Liver (tissue), 8 donors: ENCODE measurements at regions not wholly inside any gene's neighbourhood (a gene's known extent, or its start where the extent isn't known, plus 50 kb on each side); places are given as distances from the start of the nearest gene placed in this dataset.
"Not testable (repeated sequence)": the region's sequence is repeated elsewhere in the genome, so short reads cannot be mapped to it uniquely, and the experiment has no call there.

Experiments
- DNase-seq: peaks from one replicate; pipeline ENCODE4 v3.0.0-alpha.2; 2017; ENCODE audit warnings: low spot score
- H3K27ac ChIP-seq, 2 donors: one replicate each; pipeline ENCODE4 v1.7.0; 2013; ENCODE audit warnings: inconsistent platforms in 2 of 2, low read length in 2 of 2, control low read depth in 1 of 2, low read depth in 1 of 2, mild to moderate bottlenecking in 1 of 2
- H3K27me3 ChIP-seq, 4 donors: one replicate each; pipeline versions ENCODE4 v1.6.1 to v1.7.0; 2013; ENCODE audit warnings: low read length in 3 of 4, inconsistent platforms in 1 of 4, mild to moderate bottlenecking in 1 of 4, moderate library complexity in 1 of 4; ENCODE audit not compliant: control insufficient read depth in 4 of 4, insufficient read depth in 4 of 4
- H3K36me3 ChIP-seq, 4 donors: one replicate each; pipeline versions ENCODE4 v1.6.1 to v1.7.0; 2013; ENCODE audit warnings: low read length in 3 of 4, mild to moderate bottlenecking in 3 of 4, low read depth in 1 of 4, moderate library complexity in 1 of 4; ENCODE audit not compliant: control insufficient read depth in 4 of 4, insufficient read depth in 3 of 4
- H3K4me1 ChIP-seq, 4 donors: one replicate each; pipeline versions ENCODE4 v1.6.1 to v1.7.0; 2013; ENCODE audit warnings: low read length in 3 of 4, mild to moderate bottlenecking in 3 of 4, moderate library complexity in 1 of 4; ENCODE audit not compliant: control insufficient read depth in 4 of 4, insufficient read depth in 4 of 4
- H3K4me3 ChIP-seq, 3 donors: one replicate each; pipeline versions ENCODE4 v1.6.1 to v1.7.0; 2013; ENCODE audit warnings: low read length in 3 of 3, control low read depth in 1 of 3, low read depth in 1 of 3, mild to moderate bottlenecking in 1 of 3
- H3K9ac ChIP-seq, 2 donors: one replicate each; pipeline ENCODE4 v1.7.0; 2013; ENCODE audit warnings: low read length in 2 of 2, mild to moderate bottlenecking in 2 of 2, moderate library complexity in 2 of 2, control low read depth in 1 of 2, low read depth in 1 of 2
- H3K9me3 ChIP-seq, 4 donors: one replicate each; pipeline versions ENCODE4 v1.6.1 to v1.7.0; 2013; ENCODE audit warnings: low read length in 3 of 4; ENCODE audit not compliant: control insufficient read depth in 4 of 4
- EGR1 ChIP-seq, 2 donors: IDR thresholded peaks; 2 replicates each; pipeline ENCODE4 v1.6.1; 2016 to 2018; ENCODE audit warnings: antibody characterized with exemption in 2 of 2, low read depth in 2 of 2
- FOXA1 ChIP-seq: IDR thresholded peaks from 2 replicates; pipeline ENCODE4 v1.6.1; 2016; ENCODE audit warnings: antibody characterized with exemption
- FOXA2 ChIP-seq: IDR thresholded peaks from 2 replicates; pipeline ENCODE4 v1.6.1; 2016; ENCODE audit warnings: antibody characterized with exemption
- GABPA ChIP-seq, 2 donors: IDR thresholded peaks in 1 of 2; conservative IDR thresholded peaks in 1 of 2; 2 replicates each; pipeline ENCODE4 v1.6.1; 2016; ENCODE audit warnings: antibody characterized with exemption in 2 of 2, mild to moderate bottlenecking in 1 of 2, moderate library complexity in 1 of 2
- HNF4G ChIP-seq: IDR thresholded peaks from 2 replicates; pipeline ENCODE4 v1.6.1; 2016; ENCODE audit warnings: antibody characterized with exemption
- JUND ChIP-seq, 2 donors: IDR thresholded peaks; 2 replicates each; pipeline ENCODE4 v1.6.1; 2016; ENCODE audit warnings: antibody characterized with exemption in 2 of 2
- NR2F2 ChIP-seq: IDR thresholded peaks from 2 replicates; pipeline ENCODE4 v1.6.1; 2016; ENCODE audit warnings: antibody characterized with exemption
- RAD21 ChIP-seq, 2 donors: IDR thresholded peaks; 2 replicates each; pipeline ENCODE4 v1.6.1; 2016; ENCODE audit warnings: antibody characterized with exemption in 2 of 2, mild to moderate bottlenecking in 2 of 2
- SP1 ChIP-seq: IDR thresholded peaks from 2 replicates; pipeline ENCODE4 v1.6.1; 2018; ENCODE audit warnings: antibody characterized with exemption, mild to moderate bottlenecking
- TAF1 ChIP-seq: conservative IDR thresholded peaks from 2 replicates; pipeline ENCODE4 v1.6.1; 2016; ENCODE audit warnings: antibody characterized with exemption, mild to moderate bottlenecking
- YY1 ChIP-seq: IDR thresholded peaks from 2 replicates; pipeline ENCODE4 v1.6.1; 2016; ENCODE audit warnings: antibody characterized with exemption, mild to moderate bottlenecking
- WGBS: extraction: QIAGEN DNeasy Blood & Tissue Kit; methylation state at CpG from one replicate; pipeline ENCODE4 v1.1.7; 2013; 5-methylcytosine and 5-hydroxymethylcytosine counted together
- TF ChIP-seq, protein P1 (sequence below): IDR thresholded peaks from 2 replicates; pipeline ENCODE4 v1.6.1; 2016; ENCODE audit warnings: antibody characterized with exemption
- TF ChIP-seq, protein P2 (sequence below): IDR thresholded peaks from 2 replicates; pipeline ENCODE4 v1.6.1; 2016; ENCODE audit warnings: antibody characterized with exemption, mild to moderate bottlenecking
- TF ChIP-seq, protein P3 (sequence below): IDR thresholded peaks from 2 replicates; pipeline ENCODE4 v1.6.1; 2016; ENCODE audit warnings: antibody characterized with exemption
- TF ChIP-seq, protein P4 (sequence below): IDR thresholded peaks from 2 replicates; pipeline ENCODE4 v1.6.1; 2016; ENCODE audit warnings: antibody characterized with exemption
- TF ChIP-seq, protein P5 (sequence below): fragments of 150-350 bp; IDR thresholded peaks from 2 replicates; pipeline ENCODE4 v1.5.1; 2017; ENCODE audit warnings: improper control_type of control experiment, low read depth, low read length; ENCODE audit not compliant: missing input control
- donor health status: healthy.
- donor health status: healthy.
- donor health status: healthy.
- donor health status: healthy.
- donor health status: healthy.

DNA sequence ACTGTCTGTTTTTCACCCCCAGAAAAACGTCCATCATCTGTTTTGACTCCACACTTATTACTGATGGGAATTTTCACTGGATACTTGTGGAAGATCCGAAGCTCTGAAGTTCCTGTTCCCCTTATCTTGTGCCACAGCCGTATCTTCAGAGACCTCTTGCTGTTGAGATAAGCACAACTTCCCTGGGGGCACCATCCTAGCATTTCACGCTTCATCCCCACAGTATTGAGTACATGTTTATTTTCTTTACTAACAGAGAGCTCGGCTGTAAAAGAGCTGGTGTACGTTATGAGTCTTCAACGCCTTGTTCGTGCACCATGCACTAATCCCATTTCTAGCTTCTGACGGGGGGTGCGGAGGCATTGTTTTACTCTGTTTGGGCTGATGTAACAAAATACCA is 813.6 kb upstream of the EEF2KMT start (continued):
- TF ChIP-seq, protein P1, sequence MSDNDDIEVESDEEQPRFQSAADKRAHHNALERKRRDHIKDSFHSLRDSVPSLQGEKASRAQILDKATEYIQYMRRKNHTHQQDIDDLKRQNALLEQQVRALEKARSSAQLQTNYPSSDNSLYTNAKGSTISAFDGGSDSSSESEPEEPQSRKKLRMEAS, result no peak
- TF ChIP-seq JUND (IDR thresholded peaks at IDR 0.05) (no peak), YY1 (no peak), FOXA2 (no peak)

DNA sequence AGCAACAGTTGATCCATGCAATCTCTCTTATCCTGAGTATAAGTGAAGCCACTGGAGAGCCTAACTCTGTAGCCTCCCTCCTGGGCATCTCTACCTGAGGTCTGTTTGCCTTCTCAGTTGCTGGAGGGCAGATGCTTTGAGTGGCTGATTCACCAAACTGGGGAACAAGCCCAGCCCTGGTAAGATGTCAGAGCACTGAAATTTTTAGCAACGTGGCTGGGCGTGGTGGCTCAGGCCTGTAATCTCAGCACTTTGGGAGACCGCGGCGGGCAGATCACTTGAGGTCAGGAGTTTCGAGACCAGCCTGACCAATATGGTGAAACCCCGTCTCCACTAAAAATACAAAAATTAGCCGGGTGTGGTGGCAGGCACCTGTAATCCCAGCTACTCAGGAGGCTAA is 812.0 kb upstream of the EEF2KMT start:
- DNase-seq, H3K9me3 ChIP-seq, H3K27ac ChIP-seq, H3K36me3 ChIP-seq, H3K4me1 ChIP-seq, H3K4me3 ChIP-seq, H3K9ac ChIP-seq, H3K27me3 ChIP-seq: not testable (repeated sequence)
- WGBS, result 85% methylated on average over 8 of the region's 8 CpGs

DNA sequence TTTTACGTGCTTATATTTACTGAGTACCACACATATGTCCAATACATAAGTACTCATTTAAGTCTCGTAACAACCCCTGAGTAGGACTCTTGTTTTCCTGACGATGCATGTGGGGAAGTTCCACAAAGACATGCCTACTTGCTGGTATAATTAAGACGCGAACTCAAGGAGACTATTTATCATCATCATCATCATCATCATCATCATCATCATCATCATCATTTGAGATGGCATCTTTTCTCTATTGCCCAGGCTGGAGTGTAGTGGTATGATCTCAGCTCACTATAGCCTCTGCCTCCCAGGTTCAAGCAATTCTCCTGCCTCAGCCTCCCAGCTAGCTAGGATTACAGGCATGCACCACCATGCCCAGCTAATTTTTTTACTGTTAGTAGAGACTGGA is 809.9 kb upstream of the EEF2KMT start:
- Histone ChIP-seq H3K4me1 (no peaks in the 10 kb centered on the region), H3K27ac (no peak overlapping the region), H3K4me3 (no peak overlapping the region), H3K36me3 (no peaks in the 10 kb centered on the region), H3K9me3 (no peaks in the 10 kb centered on the region), H3K27me3 (peaks cover 0 to 3% (median 1%) of the 10 kb centered on the region in 4 donors), H3K9ac (no peak overlapping the region)
- TF ChIP-seq TAF1, result no peak
- TF ChIP-seq HNF4G, result no peak
- TF ChIP-seq, protein P2, sequence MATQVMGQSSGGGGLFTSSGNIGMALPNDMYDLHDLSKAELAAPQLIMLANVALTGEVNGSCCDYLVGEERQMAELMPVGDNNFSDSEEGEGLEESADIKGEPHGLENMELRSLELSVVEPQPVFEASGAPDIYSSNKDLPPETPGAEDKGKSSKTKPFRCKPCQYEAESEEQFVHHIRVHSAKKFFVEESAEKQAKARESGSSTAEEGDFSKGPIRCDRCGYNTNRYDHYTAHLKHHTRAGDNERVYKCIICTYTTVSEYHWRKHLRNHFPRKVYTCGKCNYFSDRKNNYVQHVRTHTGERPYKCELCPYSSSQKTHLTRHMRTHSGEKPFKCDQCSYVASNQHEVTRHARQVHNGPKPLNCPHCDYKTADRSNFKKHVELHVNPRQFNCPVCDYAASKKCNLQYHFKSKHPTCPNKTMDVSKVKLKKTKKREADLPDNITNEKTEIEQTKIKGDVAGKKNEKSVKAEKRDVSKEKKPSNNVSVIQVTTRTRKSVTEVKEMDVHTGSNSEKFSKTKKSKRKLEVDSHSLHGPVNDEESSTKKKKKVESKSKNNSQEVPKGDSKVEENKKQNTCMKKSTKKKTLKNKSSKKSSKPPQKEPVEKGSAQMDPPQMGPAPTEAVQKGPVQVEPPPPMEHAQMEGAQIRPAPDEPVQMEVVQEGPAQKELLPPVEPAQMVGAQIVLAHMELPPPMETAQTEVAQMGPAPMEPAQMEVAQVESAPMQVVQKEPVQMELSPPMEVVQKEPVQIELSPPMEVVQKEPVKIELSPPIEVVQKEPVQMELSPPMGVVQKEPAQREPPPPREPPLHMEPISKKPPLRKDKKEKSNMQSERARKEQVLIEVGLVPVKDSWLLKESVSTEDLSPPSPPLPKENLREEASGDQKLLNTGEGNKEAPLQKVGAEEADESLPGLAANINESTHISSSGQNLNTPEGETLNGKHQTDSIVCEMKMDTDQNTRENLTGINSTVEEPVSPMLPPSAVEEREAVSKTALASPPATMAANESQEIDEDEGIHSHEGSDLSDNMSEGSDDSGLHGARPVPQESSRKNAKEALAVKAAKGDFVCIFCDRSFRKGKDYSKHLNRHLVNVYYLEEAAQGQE, result no peak
- no peak for TF ChIP-seq FOXA1
- TF ChIP-seq, protein P1, result no peak
- no peak for TF ChIP-seq SP1
- TF ChIP-seq, protein P3, sequence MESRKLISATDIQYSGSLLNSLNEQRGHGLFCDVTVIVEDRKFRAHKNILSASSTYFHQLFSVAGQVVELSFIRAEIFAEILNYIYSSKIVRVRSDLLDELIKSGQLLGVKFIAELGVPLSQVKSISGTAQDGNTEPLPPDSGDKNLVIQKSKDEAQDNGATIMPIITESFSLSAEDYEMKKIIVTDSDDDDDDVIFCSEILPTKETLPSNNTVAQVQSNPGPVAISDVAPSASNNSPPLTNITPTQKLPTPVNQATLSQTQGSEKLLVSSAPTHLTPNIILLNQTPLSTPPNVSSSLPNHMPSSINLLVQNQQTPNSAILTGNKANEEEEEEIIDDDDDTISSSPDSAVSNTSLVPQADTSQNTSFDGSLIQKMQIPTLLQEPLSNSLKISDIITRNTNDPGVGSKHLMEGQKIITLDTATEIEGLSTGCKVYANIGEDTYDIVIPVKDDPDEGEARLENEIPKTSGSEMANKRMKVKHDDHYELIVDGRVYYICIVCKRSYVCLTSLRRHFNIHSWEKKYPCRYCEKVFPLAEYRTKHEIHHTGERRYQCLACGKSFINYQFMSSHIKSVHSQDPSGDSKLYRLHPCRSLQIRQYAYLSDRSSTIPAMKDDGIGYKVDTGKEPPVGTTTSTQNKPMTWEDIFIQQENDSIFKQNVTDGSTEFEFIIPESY, result no peak
- TF ChIP-seq, protein P4, sequence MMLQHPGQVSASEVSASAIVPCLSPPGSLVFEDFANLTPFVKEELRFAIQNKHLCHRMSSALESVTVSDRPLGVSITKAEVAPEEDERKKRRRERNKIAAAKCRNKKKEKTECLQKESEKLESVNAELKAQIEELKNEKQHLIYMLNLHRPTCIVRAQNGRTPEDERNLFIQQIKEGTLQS, result no peak
- no peak for TF ChIP-seq YY1
- TF ChIP-seq NR2F2, result no peak
- TF ChIP-seq GABPA (IDR thresholded peaks at IDR 0.05 in 1 of 2, conservative IDR thresholded peaks at IDR 0.05 in 1 of 2), result no peak
- TF ChIP-seq, protein P5, sequence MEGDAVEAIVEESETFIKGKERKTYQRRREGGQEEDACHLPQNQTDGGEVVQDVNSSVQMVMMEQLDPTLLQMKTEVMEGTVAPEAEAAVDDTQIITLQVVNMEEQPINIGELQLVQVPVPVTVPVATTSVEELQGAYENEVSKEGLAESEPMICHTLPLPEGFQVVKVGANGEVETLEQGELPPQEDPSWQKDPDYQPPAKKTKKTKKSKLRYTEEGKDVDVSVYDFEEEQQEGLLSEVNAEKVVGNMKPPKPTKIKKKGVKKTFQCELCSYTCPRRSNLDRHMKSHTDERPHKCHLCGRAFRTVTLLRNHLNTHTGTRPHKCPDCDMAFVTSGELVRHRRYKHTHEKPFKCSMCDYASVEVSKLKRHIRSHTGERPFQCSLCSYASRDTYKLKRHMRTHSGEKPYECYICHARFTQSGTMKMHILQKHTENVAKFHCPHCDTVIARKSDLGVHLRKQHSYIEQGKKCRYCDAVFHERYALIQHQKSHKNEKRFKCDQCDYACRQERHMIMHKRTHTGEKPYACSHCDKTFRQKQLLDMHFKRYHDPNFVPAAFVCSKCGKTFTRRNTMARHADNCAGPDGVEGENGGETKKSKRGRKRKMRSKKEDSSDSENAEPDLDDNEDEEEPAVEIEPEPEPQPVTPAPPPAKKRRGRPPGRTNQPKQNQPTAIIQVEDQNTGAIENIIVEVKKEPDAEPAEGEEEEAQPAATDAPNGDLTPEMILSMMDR, result no peak
- no peak for TF ChIP-seq FOXA2
- TF ChIP-seq JUND (IDR thresholded peaks at IDR 0.05), result no peak
- TF ChIP-seq EGR1 (IDR thresholded peaks at IDR 0.05; ENCODE audit: low read depth in 2 of 2), result no peak
- no peak for TF ChIP-seq RAD21 (IDR thresholded peaks at IDR 0.05)
- 96% methylated on average over 5 of the region's 5 CpGs for WGBS
- no peak for DNase-seq
